ENCODE measurements at regions not wholly inside any gene's neighbourhood (a gene's known extent, or its start where the extent isn't known, plus 50 kb on each side); places are given as distances from the start of the nearest gene placed in this dataset.

GRCh38 chr11:28616160-28616965, 508.2 kb downstream of the METTL15 start:
- TF ChIP-seq ARNTL (CRISPR knock-in tag; IDR thresholded peaks at IDR 0.05; ENCODE audit: borderline replicate concordance, low read depth) (no peak), RARB (CRISPR knock-in tag; IDR thresholded peaks at IDR 0.05) (no peak), ZFP3 (CRISPR knock-in tag; IDR thresholded peaks at IDR 0.05) (no peak), ZNF565 (CRISPR knock-in tag; conservative IDR thresholded peaks at IDR 0.05; ENCODE audit: low read depth) (no peak), SNAI2 (CRISPR knock-in tag; IDR thresholded peaks at IDR 0.05) (no peak), CREB5 (CRISPR knock-in tag; IDR thresholded peaks at IDR 0.05; ENCODE audit: low read depth) (no peak), GLIS3 (CRISPR knock-in tag; IDR thresholded peaks at IDR 0.05) (no peak)
- ATAC-seq, result no peak

GRCh38 chr11:28615542-28615941, 507.4 kb downstream of the METTL15 start:
- no peak for ATAC-seq
- TF ChIP-seq PATZ1 (CRISPR knock-in tag; IDR thresholded peaks at IDR 0.05; ENCODE audit: borderline replicate concordance) (no peak), PPARA (CRISPR knock-in tag; IDR thresholded peaks at IDR 0.05; ENCODE audit: borderline replicate concordance) (no peak), ZC3H10 (CRISPR knock-in tag; IDR thresholded peaks at IDR 0.05) (no peak), POU6F1 (CRISPR knock-in tag; IDR thresholded peaks at IDR 0.05; ENCODE audit: borderline replicate concordance, low read depth) (no peak), TOX (CRISPR knock-in tag; IDR thresholded peaks at IDR 0.05; ENCODE audit: borderline replicate concordance) (no peak), ESRRG (CRISPR knock-in tag; IDR thresholded peaks at IDR 0.05) (no peak), RARB (CRISPR knock-in tag; IDR thresholded peaks at IDR 0.05) (no peak), ZNF565 (CRISPR knock-in tag; conservative IDR thresholded peaks at IDR 0.05; ENCODE audit: low read depth) (no peak), BACH2 (CRISPR knock-in tag; IDR thresholded peaks at IDR 0.05; ENCODE audit: borderline replicate concordance) (no peak), CREB5 (CRISPR knock-in tag; IDR thresholded peaks at IDR 0.05; ENCODE audit: low read depth) (no peak), ZFP30 (CRISPR knock-in tag; IDR thresholded peaks at IDR 0.05) (no peak), TSHZ2 (CRISPR knock-in tag; IDR thresholded peaks at IDR 0.05) (no peak), CSRNP3 (CRISPR knock-in tag; IDR thresholded peaks at IDR 0.05) (no peak), CSDC2 (CRISPR knock-in tag; IDR thresholded peaks at IDR 0.05) (no peak), TCF4 (CRISPR knock-in tag; IDR thresholded peaks at IDR 0.05; ENCODE audit: borderline replicate concordance) (no peak), ZFP3 (CRISPR knock-in tag; IDR thresholded peaks at IDR 0.05) (no peak), ZNF8 (CRISPR knock-in tag; IDR thresholded peaks at IDR 0.05) (no peak)
